G401 (cell line): ENCODE measurements at regions not wholly inside any gene's neighbourhood (a gene's known extent, or its start where the extent isn't known, plus 50 kb on each side); places are given as distances from the start of the nearest gene placed in this dataset.
"Not testable (repeated sequence)": the region's sequence is repeated elsewhere in the genome, so short reads cannot be mapped to it uniquely, and the experiment has no call there.

ENCODE experiments used
- DNase-seq: peaks from one replicate; pipeline ENCODE4 v3.0.0-alpha.2; 2015; ENCODE audit warnings: low spot score
- in situ Hi-C: cut with HindIII; loops from 2 replicates; pipeline ENCODE4 v1.10.0; 2016; ENCODE audit warnings: low sequenced_read_pairs, mixed read lengths

- in situ Hi-C loops, result no loop called here
- DNase-seq, result no peak
These were observed 888.6 kb downstream of the DIAPH3 start for GRCh38 chr13:59274958-59275727.

DNA sequence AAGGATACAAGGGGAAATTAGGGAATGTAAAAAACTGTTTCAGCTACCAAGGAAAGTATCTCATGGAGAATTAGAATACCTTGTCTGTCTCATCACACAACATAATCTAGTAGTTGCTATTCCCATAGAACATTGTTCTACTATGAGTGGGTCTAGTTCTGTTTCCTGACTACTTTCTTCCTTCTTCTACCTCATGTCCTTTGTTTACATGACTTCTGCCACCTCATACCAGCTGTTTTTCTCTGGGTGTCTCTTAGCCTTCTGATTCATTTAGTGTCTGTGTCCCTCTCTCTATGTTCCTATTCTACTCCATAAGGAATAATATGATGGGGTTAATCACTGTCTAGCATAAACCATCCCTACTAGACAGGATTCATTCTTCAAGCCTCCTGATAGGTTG, 887.3 kb downstream of the DIAPH3 start:
- no peak for DNase-seq
- in situ Hi-C loops, result no loop called here

DNA sequence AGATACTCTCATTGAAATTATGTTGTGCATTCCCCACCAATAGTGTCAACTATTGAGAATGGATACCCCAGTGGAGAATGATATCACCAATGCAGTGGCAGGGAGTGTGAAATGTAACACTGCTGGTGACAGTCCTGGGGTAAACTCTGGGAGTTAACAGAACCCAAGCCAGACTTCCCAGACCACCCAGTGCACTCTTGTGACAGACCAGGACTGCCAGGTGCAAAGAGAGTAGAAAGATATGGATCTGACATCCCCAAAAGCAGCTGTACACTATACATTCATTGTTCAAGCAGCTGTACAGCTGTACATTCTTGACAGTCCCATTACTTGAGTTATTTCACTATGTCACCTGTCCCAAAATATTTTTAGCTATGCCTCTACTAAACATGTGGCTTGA, 886.6 kb downstream of the DIAPH3 start:
- no peak for DNase-seq
- in situ Hi-C loops, result no loop called here

GRCh38 chr13:59279028-59279427, 884.7 kb downstream of the DIAPH3 start:
- in situ Hi-C loops, result no loop called here
- no peak for DNase-seq

DNA sequence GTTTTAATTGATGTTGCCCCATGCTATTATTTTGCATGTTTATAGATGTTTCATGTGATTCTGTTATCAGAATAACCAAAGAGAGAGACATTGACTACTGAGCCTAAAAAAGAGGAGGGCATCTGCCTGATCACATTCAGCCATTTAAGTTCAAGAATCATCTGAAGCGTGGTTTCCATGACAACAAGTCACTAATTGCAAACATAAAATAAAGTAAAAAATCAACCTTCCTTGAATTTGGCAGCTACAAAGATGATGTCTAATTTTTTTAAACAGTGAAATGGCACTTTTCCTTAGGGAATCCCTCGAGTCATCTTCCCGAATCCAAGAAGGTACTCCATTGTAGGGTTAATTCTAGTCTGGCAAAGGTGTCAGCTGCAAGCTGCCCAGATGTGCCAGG, 884.2 kb downstream of the DIAPH3 start:
- no peak for DNase-seq
- in situ Hi-C loops, result no loop called here

GRCh38 chr13:59280297-59280696, 883.4 kb downstream of the DIAPH3 start:
- DNase-seq, result no peak
- in situ Hi-C loops, result no loop called here

DNA sequence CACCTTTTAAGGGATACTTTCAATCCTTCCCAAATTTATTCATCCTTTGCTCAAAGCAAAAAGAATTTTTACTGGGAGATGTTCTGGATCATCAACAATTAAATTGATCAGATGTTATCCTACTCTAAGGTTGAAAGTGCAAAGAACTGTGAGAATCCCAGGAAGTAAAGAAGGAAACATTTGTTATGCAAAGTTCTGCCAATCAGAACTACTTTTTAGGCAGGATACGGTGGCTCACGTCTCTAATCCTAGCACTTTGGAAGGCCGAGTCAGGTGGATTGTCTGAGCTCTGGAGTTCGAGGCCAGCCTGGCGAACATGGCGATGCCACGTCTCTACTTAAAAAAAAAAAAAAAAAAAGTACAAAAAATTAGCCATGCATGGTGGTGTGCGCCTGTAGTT, 882.3 kb downstream of the DIAPH3 start:
- no peak for DNase-seq
- in situ Hi-C loops, result no loop called here

- in situ Hi-C loops, DNase-seq: not testable (repeated sequence)
These were observed 871.5 kb downstream of the DIAPH3 start for GRCh38 chr13:59292240-59292639.

- no peak for DNase-seq
- in situ Hi-C loops, result no loop called here
These were observed 864.1 kb downstream of the DIAPH3 start for GRCh38 chr13:59299584-59299983.

- DNase-seq, result no peak
- in situ Hi-C loops, result no loop called here
These were observed 863.2 kb downstream of the DIAPH3 start for GRCh38 chr13:59300355-59301173.

- DNase-seq, result no peak
- in situ Hi-C loops, result no loop called here
These were observed 862.6 kb downstream of the DIAPH3 start for GRCh38 chr13:59301174-59301567.

- in situ Hi-C loops, result no loop called here
- DNase-seq, result no peak
These were observed 860.3 kb downstream of the DIAPH3 start for GRCh38 chr13:59303433-59303832.

GRCh38 chr13:59304596-59304995, 859.1 kb downstream of the DIAPH3 start:
- no peak for DNase-seq
- in situ Hi-C loops, result no loop called here

- no peak for DNase-seq
- in situ Hi-C loops, result no loop called here
These were observed 857.8 kb downstream of the DIAPH3 start for GRCh38 chr13:59305896-59306295.

DNA sequence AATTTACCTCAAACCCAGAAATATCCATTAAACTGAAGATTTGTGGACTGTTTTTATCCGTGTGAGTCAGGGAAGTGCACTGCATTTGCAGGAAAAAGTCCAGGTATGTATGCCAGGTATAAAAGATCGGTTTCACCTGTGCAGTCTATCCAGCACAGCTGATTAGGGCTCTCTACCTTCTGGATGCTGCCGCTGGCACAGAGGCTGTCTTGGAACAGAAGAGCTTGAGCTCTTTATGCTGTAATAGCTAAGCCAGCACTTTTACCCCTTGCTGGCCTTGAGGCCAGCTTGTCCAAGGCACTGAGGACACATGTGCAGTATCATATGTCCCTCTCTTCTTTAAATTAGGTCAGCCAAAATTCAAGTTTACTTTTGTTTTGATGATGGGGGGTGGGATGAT, 851.0 kb downstream of the DIAPH3 start:
- no peak for DNase-seq
- in situ Hi-C loops, result no loop called here

DNA sequence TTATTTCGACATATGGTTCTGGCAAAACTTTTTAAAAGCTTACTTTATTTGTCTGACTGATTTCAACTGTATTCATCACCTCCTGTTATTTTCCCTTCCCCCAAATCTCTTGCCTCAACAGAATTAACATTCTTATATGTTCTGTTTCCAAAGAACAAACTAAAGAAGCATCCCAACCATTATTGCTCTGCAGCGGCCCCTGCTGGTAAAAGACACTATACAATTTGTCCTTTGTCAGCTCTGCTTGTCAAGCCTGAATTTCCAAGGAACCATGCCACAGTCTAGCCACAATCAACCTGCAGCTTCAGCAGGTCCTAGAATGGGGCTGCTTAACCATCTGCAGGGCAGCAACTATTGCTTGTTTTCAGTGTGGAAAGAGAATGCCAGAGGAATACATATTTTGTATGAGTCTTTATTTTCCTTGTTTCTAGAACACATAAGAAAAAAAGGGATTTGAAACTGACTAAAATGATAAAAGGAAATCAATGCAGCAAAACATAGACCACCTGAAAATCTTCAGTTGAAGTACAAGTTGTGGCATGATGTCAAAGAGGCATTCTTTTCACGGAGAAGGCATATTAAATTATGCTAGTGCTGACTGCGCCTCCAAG, 845.3 kb downstream of the DIAPH3 start:
- in situ Hi-C loops, result no loop called here
- peak; percentile 52 for DNase-seq

GRCh38 chr13:59319276-59319675, 844.5 kb downstream of the DIAPH3 start:
- in situ Hi-C loops, result no loop called here
- no peak for DNase-seq

GRCh38 chr13:59320021-59320420, 843.7 kb downstream of the DIAPH3 start:
- DNase-seq, result no peak
- in situ Hi-C loops, result no loop called here

GRCh38 chr13:59324401-59324800, 839.3 kb downstream of the DIAPH3 start:
- DNase-seq, in situ Hi-C loops: not testable (repeated sequence)

DNA sequence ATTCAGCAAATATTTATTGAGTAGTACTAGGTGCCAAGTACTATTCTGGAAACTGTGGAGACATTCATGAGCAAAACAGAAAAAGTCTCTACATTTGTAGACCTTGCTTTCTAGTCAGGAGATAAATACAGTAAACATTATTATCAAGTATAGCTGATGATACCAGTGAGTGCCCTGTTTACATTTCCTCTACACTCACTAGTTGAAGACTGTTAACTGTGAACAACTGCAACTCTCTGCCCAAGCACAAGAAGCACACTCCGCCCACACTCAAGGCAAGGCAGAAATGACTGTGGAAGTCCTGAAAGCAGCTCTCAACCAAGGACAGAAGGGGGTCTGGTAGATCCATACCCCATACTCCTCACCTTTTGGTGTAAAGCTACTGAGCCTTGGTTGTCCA, 837.0 kb downstream of the DIAPH3 start:
- in situ Hi-C loops, result no loop called here

More for the DNA sequence above, 837.0 kb downstream of the DIAPH3 start:
- no peak for DNase-seq
